IMR-90 (cell line): ENCODE measurements at regions not wholly inside any gene's neighbourhood (a gene's known extent, or its start where the extent isn't known, plus 50 kb on each side); places are given as distances from the start of the nearest gene placed in this dataset.

ENCODE experiments used
- ATAC-seq: fragments of 200-7000 bp; cut with Tn5 transposase; 2 replicates; pipeline ENCODE4 v1.9.1; 2020; ENCODE audit warnings: low read depth, mild to moderate bottlenecking, moderate library complexity
- BruUV-seq: library from RNA; stranded (reverse); fragments of 400-500 nt; replicated peaks from 2 replicates; lab custom pipeline; 2021; lab: Mats Ljungman, UMichigan
- CTCF ChIA-PET: fragments of 300-600 bp; formaldehyde crosslinking; extraction: SDS; loops from one replicate; lab custom pipeline; 2021; ENCODE audit warnings: antibody characterized with exemption; lab: Yijun Ruan, JAX
- POLR2A ChIA-PET: fragments of 300-600 bp; sonication (Branson Sonifier 250); formaldehyde crosslinking; loops from one replicate; lab custom pipeline; 2022; ENCODE audit warnings: antibody characterized with exemption; ENCODE audit not compliant: unreplicated experiment; lab: Charles Lee
- DNase-seq: peaks from one replicate; pipeline ENCODE4 v3.0.0; 2013
- H2AFZ ChIP-seq: replicated peaks from 2 replicates; pipeline ENCODE3; 2013; ENCODE audit warnings: low read length, mild to moderate bottlenecking; ENCODE audit not compliant: poor library complexity
- H2AK5ac ChIP-seq: 2 replicates; pipeline ENCODE4 v1.6.1; 2013; ENCODE audit warnings: low read depth, low read length, inconsistent platforms
- H2AK9ac ChIP-seq: replicated peaks from 2 replicates; pipeline ENCODE3; 2013; ENCODE audit warnings: mild to moderate bottlenecking, low read depth, low read length, moderate library complexity; ENCODE audit not compliant: poor library complexity
- H2BK120ac ChIP-seq: 2 replicates; pipeline ENCODE4 v1.6.1; 2013; ENCODE audit warnings: low read depth, low read length, inconsistent platforms
- H2BK15ac ChIP-seq: 3 replicates; pipeline ENCODE4 v1.6.1; 2013; ENCODE audit warnings: low read depth, low read length, inconsistent platforms
- H2BK20ac ChIP-seq: 2 replicates; pipeline ENCODE4 v1.6.1; 2013; ENCODE audit warnings: low read depth, mild to moderate bottlenecking, inconsistent platforms, low read length, moderate library complexity
- H2BK5ac ChIP-seq: 2 replicates; pipeline ENCODE4 v1.6.1; 2013; ENCODE audit warnings: mild to moderate bottlenecking, low read depth, low read length, inconsistent platforms; ENCODE audit not compliant: poor library complexity, severe bottlenecking
- H3K14ac ChIP-seq: replicated peaks from 2 replicates; pipeline ENCODE4 v1.6.1; 2013; ENCODE audit warnings: low read depth, low read length, inconsistent platforms
- H3K18ac ChIP-seq: 2 replicates; pipeline ENCODE4 v1.6.1; 2013; ENCODE audit warnings: low read depth, low read length, control low read depth
- H3K23ac ChIP-seq: 2 replicates; pipeline ENCODE4 v1.6.1; 2013; ENCODE audit warnings: low read depth, low read length, inconsistent platforms
- H3K27ac ChIP-seq: 2 replicates; pipeline ENCODE4 v1.5.1; 2013; ENCODE audit warnings: mild to moderate bottlenecking, control low read depth, low read length; ENCODE audit not compliant: insufficient read depth
- H3K27me3 ChIP-seq: 2 replicates; pipeline ENCODE4 v1.6.1; 2013; ENCODE audit warnings: low read length; ENCODE audit not compliant: control insufficient read depth, insufficient read depth
- H3K36me3 ChIP-seq: 2 replicates; pipeline ENCODE4 v1.6.1; 2013; ENCODE audit warnings: low read length, mixed read lengths; ENCODE audit not compliant: control insufficient read depth, insufficient read depth
- H3K4ac ChIP-seq: 2 replicates; pipeline ENCODE4 v1.6.1; 2013; ENCODE audit warnings: low read depth, low read length, inconsistent platforms
- H3K4me1 ChIP-seq: 2 replicates; pipeline ENCODE4 v1.6.1; 2013; ENCODE audit warnings: low read length, mixed read lengths; ENCODE audit not compliant: control insufficient read depth, insufficient read depth
- H3K4me2 ChIP-seq: 2 replicates; pipeline ENCODE4 v1.6.1; 2013; ENCODE audit warnings: low read depth, mild to moderate bottlenecking, control low read depth, low read length, moderate library complexity
- H3K4me3 ChIP-seq: 2 replicates; pipeline ENCODE4 v1.5.1; 2013; ENCODE audit warnings: low read depth, mild to moderate bottlenecking, control low read depth, low read length, moderate library complexity; ENCODE audit not compliant: insufficient read depth
- H3K56ac ChIP-seq: 2 replicates; pipeline ENCODE4 v1.6.1; 2013; ENCODE audit warnings: low read length, inconsistent platforms; ENCODE audit not compliant: insufficient read depth; ENCODE audit errors: extremely low read depth
- H3K79me1 ChIP-seq, 2 experiments: 2 replicates each; pipeline ENCODE4 v1.6.1; 2013; ENCODE audit warnings: low read length in 2 of 2, inconsistent platforms in 1 of 2, low read depth in 1 of 2
- H3K9ac ChIP-seq: 2 replicates; pipeline ENCODE4 v1.6.1; 2013; ENCODE audit warnings: low read depth, low read length, control low read depth
- H3K9me1 ChIP-seq: 2 replicates; pipeline ENCODE4 v1.6.1; 2013; ENCODE audit warnings: low read length, inconsistent platforms; ENCODE audit not compliant: insufficient read depth
- H3K9me3 ChIP-seq: 2 replicates; pipeline ENCODE4 v1.6.1; 2013; ENCODE audit warnings: low read length; ENCODE audit not compliant: control insufficient read depth, insufficient read depth
- H4K20me1 ChIP-seq: 2 replicates; pipeline ENCODE4 v1.6.1; 2013; ENCODE audit warnings: low read length, inconsistent platforms; ENCODE audit not compliant: insufficient read depth
- H4K5ac ChIP-seq: 2 replicates; pipeline ENCODE4 v1.6.1; 2013; ENCODE audit warnings: mild to moderate bottlenecking, low read depth, low read length, control low read depth
- H4K8ac ChIP-seq, 2 experiments: 2 replicates each; pipeline ENCODE4 v1.6.1; 2013; ENCODE audit warnings: low read depth in 2 of 2, low read length in 2 of 2, control low read depth in 1 of 2, inconsistent platforms in 1 of 2
- H4K91ac ChIP-seq: 2 replicates; pipeline ENCODE4 v1.6.1; 2013; ENCODE audit warnings: low read depth, low read length, inconsistent platforms; ENCODE audit not compliant: insufficient read depth
- CEBPB ChIP-seq: IDR thresholded peaks from 2 replicates; pipeline ENCODE4 v1.6.1; 2012; ENCODE audit warnings: low read depth, low read length, improper control_type of control experiment
- CHD1 ChIP-seq: IDR thresholded peaks from 2 replicates; pipeline ENCODE4 v1.6.1; 2012; ENCODE audit warnings: low read depth, low read length, improper control_type of control experiment
- FOS ChIP-seq: fragments of 150-350 bp; IDR thresholded peaks from 2 replicates; pipeline ENCODE4 v1.6.1; 2016; ENCODE audit warnings: low read depth, low read length
- MAFK ChIP-seq: IDR thresholded peaks from 2 replicates; pipeline ENCODE4 v1.6.1; 2012; ENCODE audit warnings: low read depth, low read length, improper control_type of control experiment
- MAZ ChIP-seq: IDR thresholded peaks from 2 replicates; pipeline ENCODE4 v1.6.1; 2012; ENCODE audit warnings: low read depth, mild to moderate bottlenecking, low read length, improper control_type of control experiment, moderate library complexity, borderline replicate concordance
- MXI1 ChIP-seq: IDR thresholded peaks from 2 replicates; pipeline ENCODE4 v1.6.1; 2012; ENCODE audit warnings: low read depth, mild to moderate bottlenecking, low read length, moderate library complexity, borderline replicate concordance
- POLR2A ChIP-seq: IDR thresholded peaks from 2 replicates; pipeline ENCODE4 v1.6.1; 2012; ENCODE audit warnings: mild to moderate bottlenecking, low read depth, low read length
- RAD21 ChIP-seq: IDR thresholded peaks from 2 replicates; pipeline ENCODE4 v1.6.1; 2012; ENCODE audit warnings: low read length, improper control_type of control experiment
- RCOR1 ChIP-seq: IDR thresholded peaks from 2 replicates; pipeline ENCODE4 v1.6.1; 2012; ENCODE audit warnings: mild to moderate bottlenecking, low read length, improper control_type of control experiment; ENCODE audit not compliant: insufficient replicate concordance
- SMC3 ChIP-seq: fragments of 150-350 bp; IDR thresholded peaks from 2 replicates; pipeline ENCODE4 v1.6.1; 2016; ENCODE audit warnings: low read depth, mild to moderate bottlenecking, antibody characterized with exemption, low read length, moderate library complexity
- WGBS, 2 experiments: methylation state at CpG; one replicate each; pipeline versions ENCODE4 v1.1.5 to v1.1.7; 2013; ENCODE audit warnings: missing lambda C conversion rate in 2 of 2; ENCODE audit not compliant: insufficient read length in 1 of 2; ENCODE audit errors: extremely low coverage in 2 of 2; 5-methylcytosine and 5-hydroxymethylcytosine counted together
- dilution Hi-C: fragments of 300-500 bp; cut with HindIII; formaldehyde crosslinking; loops from one replicate; pipeline ENCODE4 v1.14.3; 2018; ENCODE audit warnings: low sequenced_read_pairs; ENCODE audit not compliant: unreplicated experiment
- in situ Hi-C: fragments of 300-500 bp; cut with MboI; formaldehyde crosslinking; loops from 3 replicates; pipeline ENCODE4 v1.14.3; 2019; ENCODE audit warnings: low sequenced_read_pairs, inconsistent platforms, mixed read lengths
- intact Hi-C: fragments of 100-400 bp; cut with micrococcal nuclease; formaldehyde crosslinking; loops from 2 replicates; pipeline ENCODE4 v1.10.0; 2022
- TF ChIP-seq, protein P1 (sequence below): conservative IDR thresholded peaks from 2 replicates; pipeline ENCODE4 v1.5.1; 2012; ENCODE audit warnings: mild to moderate bottlenecking, low read depth, low read length, improper control_type of control experiment
- TF ChIP-seq, protein P2 (sequence below): fragments of 150-350 bp; IDR thresholded peaks from 2 replicates; pipeline ENCODE4 v1.6.1; 2017; ENCODE audit warnings: mild to moderate bottlenecking, antibody characterized with exemption, low read length, low read depth
- TF ChIP-seq, protein P3 (sequence below): fragments of 150-350 bp; IDR thresholded peaks from 2 replicates; pipeline ENCODE4 v1.6.1; 2016; ENCODE audit warnings: low read depth, mild to moderate bottlenecking, low read length, moderate library complexity, borderline replicate concordance

DNA sequence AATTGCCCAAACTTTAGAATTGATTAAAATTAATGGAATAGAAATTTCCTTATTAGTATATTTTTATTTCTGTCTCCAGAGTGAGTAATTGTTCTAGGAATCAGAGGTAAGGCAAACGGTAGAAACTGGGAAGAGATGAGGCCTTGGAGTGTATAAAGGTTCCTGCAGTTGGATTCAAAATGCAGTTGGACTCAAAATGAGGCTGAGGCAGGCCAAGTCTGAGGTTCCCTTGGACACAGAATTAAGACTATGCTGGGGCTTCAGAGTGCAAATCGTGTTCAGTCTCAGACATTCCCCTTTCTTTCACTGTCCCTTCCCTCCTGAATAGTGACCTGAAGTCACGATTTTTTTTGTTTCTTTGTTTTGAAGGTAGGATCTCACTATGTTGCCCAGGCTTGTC is 746.9 kb upstream of the NRXN1 start:
- WGBS, 2 experiments: no CpG with 5 or more reads among the region's 3 CpGs
- Histone ChIP-seq H3K27me3 (no peaks in the 10 kb centered on the region), H3K4me2 (no peak overlapping the region), H2AFZ (no peak overlapping the region), H3K56ac (no peak overlapping the region), H4K5ac (no peak overlapping the region), H2BK120ac (no peak overlapping the region), H3K9ac (no peak overlapping the region), H2AK9ac (no peak overlapping the region), H3K4me3 (no peak overlapping the region), H4K20me1 (no peaks in the 10 kb centered on the region), H2BK5ac (no peak overlapping the region), H3K27ac (no peak overlapping the region), H2AK5ac (no peak overlapping the region), H3K79me1 (no peaks in the 10 kb centered on the region), H3K14ac (no peak overlapping the region), H3K23ac (no peak overlapping the region), H4K91ac (no peak overlapping the region), H3K4me1 (peaks cover 4% of the 10 kb centered on the region; the same call in 1 of the 2 replicates), H4K8ac (no peak overlapping the region), H3K18ac (no peak overlapping the region), H3K9me1 (no peaks in the 10 kb centered on the region), H3K4ac (no peak overlapping the region), H3K36me3 (no peaks in the 10 kb centered on the region), H2BK20ac (no peak overlapping the region), H3K9me3 (peaks cover 2% of the 10 kb centered on the region; the same call in 1 of the 2 replicates), H2BK15ac (no peak overlapping the region)
- BruUV-seq: no TSS peak
- TF ChIP-seq POLR2A: no peak
- no peak for TF ChIP-seq CHD1
- TF ChIP-seq, protein P1, sequence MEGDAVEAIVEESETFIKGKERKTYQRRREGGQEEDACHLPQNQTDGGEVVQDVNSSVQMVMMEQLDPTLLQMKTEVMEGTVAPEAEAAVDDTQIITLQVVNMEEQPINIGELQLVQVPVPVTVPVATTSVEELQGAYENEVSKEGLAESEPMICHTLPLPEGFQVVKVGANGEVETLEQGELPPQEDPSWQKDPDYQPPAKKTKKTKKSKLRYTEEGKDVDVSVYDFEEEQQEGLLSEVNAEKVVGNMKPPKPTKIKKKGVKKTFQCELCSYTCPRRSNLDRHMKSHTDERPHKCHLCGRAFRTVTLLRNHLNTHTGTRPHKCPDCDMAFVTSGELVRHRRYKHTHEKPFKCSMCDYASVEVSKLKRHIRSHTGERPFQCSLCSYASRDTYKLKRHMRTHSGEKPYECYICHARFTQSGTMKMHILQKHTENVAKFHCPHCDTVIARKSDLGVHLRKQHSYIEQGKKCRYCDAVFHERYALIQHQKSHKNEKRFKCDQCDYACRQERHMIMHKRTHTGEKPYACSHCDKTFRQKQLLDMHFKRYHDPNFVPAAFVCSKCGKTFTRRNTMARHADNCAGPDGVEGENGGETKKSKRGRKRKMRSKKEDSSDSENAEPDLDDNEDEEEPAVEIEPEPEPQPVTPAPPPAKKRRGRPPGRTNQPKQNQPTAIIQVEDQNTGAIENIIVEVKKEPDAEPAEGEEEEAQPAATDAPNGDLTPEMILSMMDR: no peak
- TF ChIP-seq FOS: no peak
- TF ChIP-seq MXI1: no peak
- no peak for TF ChIP-seq RAD21
- no peak for TF ChIP-seq SMC3
- TF ChIP-seq MAFK: no peak
- TF ChIP-seq MAZ: no peak
- TF ChIP-seq RCOR1: no peak
- TF ChIP-seq CEBPB: no peak
- TF ChIP-seq, protein P2, sequence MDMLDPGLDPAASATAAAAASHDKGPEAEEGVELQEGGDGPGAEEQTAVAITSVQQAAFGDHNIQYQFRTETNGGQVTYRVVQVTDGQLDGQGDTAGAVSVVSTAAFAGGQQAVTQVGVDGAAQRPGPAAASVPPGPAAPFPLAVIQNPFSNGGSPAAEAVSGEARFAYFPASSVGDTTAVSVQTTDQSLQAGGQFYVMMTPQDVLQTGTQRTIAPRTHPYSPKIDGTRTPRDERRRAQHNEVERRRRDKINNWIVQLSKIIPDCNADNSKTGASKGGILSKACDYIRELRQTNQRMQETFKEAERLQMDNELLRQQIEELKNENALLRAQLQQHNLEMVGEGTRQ: no peak
- TF ChIP-seq, protein P3, sequence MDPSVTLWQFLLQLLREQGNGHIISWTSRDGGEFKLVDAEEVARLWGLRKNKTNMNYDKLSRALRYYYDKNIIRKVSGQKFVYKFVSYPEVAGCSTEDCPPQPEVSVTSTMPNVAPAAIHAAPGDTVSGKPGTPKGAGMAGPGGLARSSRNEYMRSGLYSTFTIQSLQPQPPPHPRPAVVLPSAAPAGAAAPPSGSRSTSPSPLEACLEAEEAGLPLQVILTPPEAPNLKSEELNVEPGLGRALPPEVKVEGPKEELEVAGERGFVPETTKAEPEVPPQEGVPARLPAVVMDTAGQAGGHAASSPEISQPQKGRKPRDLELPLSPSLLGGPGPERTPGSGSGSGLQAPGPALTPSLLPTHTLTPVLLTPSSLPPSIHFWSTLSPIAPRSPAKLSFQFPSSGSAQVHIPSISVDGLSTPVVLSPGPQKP: no peak
- dilution Hi-C loops (no loop called here), in situ Hi-C loops (no loop called here), intact Hi-C loops (no loop called here)
- DNase-seq (no peak), ATAC-seq (no peak)
- ChIA-PET CTCF (no interaction called here), POLR2A (no interaction called here)
